ENCODE measurements at regions not wholly inside any gene's neighbourhood (a gene's known extent, or its start where the extent isn't known, plus 50 kb on each side); places are given as distances from the start of the nearest gene placed in this dataset.

GRCh38 chr13:73793361-73793760 lies 340.8 kb downstream of the KLF12 start:
- Histone ChIP-seq H3K4me2 (ENCODE audit: low read depth, low read length) (no peak overlapping the region), H3K9me1 (ENCODE audit: insufficient read depth, low read length) (0 out of 2 replicates have a peak, but pooled peaks cover 3% of the 10 kb centered on the region), H2BK15ac (ENCODE audit: low read depth, low read length) (no peak overlapping the region), H3K4me1 (ENCODE audit: control insufficient read depth, insufficient read depth, low read length) (no peaks in the 10 kb centered on the region), H4K5ac (ENCODE audit: low read depth, low read length) (no peak overlapping the region), H3K18ac (ENCODE audit: low read depth, low read length) (no peak overlapping the region), H2AK9ac (replicated peaks; ENCODE audit: low read depth, low read length, poor library complexity) (no peak overlapping the region), H3K9me3 (ENCODE audit: control insufficient read depth, insufficient read depth, low read length) (no peaks in the 10 kb centered on the region), H3K14ac (replicated peaks; ENCODE audit: low read depth, low read length) (no peak overlapping the region), H3K23ac (ENCODE audit: low read depth, low read length) (no peak overlapping the region), H3K9ac (ENCODE audit: low read depth, low read length) (no peak overlapping the region), H3K27me3 (ENCODE audit: control insufficient read depth, insufficient read depth, low read length) (no peaks in the 10 kb centered on the region), H3K4me3 (ENCODE audit: insufficient read depth, low read depth, low read length) (no peak overlapping the region), H3K36me3 (ENCODE audit: control insufficient read depth, insufficient read depth, low read length) (0 out of 2 replicates have a peak, but pooled peaks cover 1% of the 10 kb centered on the region), H3K4ac (ENCODE audit: low read depth, low read length) (no peak overlapping the region), H2AFZ (replicated peaks; ENCODE audit: low read length, poor library complexity) (no peak overlapping the region), H2BK20ac (ENCODE audit: low read depth, low read length) (no peak overlapping the region), H3K56ac (ENCODE audit: extremely low read depth, insufficient read depth, low read length) (no peak overlapping the region), H3K79me1 (ENCODE audit: low read depth in 1 of 2, low read length in 2 of 2) (peaks cover 3 to 23% of the 10 kb centered on the region in 2 experiments; a peak in 3 of 4 replicates), H4K20me1 (ENCODE audit: insufficient read depth, low read length) (no peaks in the 10 kb centered on the region; the same call in 1 of the 2 replicates), H4K8ac (ENCODE audit: low read depth in 2 of 2, low read length in 2 of 2) (no peak overlapping the region), H2BK5ac (ENCODE audit: low read depth, low read length, poor library complexity, severe bottlenecking) (no peak overlapping the region), H4K91ac (ENCODE audit: insufficient read depth, low read depth, low read length) (no peak overlapping the region), H2AK5ac (ENCODE audit: low read depth, low read length) (no peak overlapping the region), H2BK120ac (ENCODE audit: low read depth, low read length) (no peak overlapping the region), H3K27ac (ENCODE audit: insufficient read depth, low read length) (no peak overlapping the region)
- DNase-seq (no peak), ATAC-seq (ENCODE audit: low read depth) (no peak)
- no peak for TF ChIP-seq RCOR1 (IDR thresholded peaks at IDR 0.05; ENCODE audit: insufficient replicate concordance, low read length)
- no peak for TF ChIP-seq RAD21 (IDR thresholded peaks at IDR 0.05; ENCODE audit: low read length)
- TF ChIP-seq MXI1 (IDR thresholded peaks at IDR 0.05; ENCODE audit: borderline replicate concordance, low read depth, low read length), result no peak
- no peak for TF ChIP-seq BHLHE40 (IDR thresholded peaks at IDR 0.05; ENCODE audit: low read depth, low read length)
- TF ChIP-seq MAFK (IDR thresholded peaks at IDR 0.05; ENCODE audit: low read depth, low read length), result no peak
- no peak for TF ChIP-seq POLR2A (IDR thresholded peaks at IDR 0.05; ENCODE audit: low read depth, low read length)
- TF ChIP-seq RFX5 (IDR thresholded peaks at IDR 0.05; ENCODE audit: low read depth, low read length), result no peak
- TF ChIP-seq CHD1 (IDR thresholded peaks at IDR 0.05; ENCODE audit: low read depth, low read length), result no peak
- TF ChIP-seq ELK1 (IDR thresholded peaks at IDR 0.05; ENCODE audit: borderline replicate concordance, low read depth, low read length), result no peak
- TF ChIP-seq SMC3 (IDR thresholded peaks at IDR 0.05; ENCODE audit: low read depth, low read length), result no peak
- TF ChIP-seq CEBPB (IDR thresholded peaks at IDR 0.05; ENCODE audit: low read depth, low read length), result no peak
- no peak for TF ChIP-seq USF2 (IDR thresholded peaks at IDR 0.05; ENCODE audit: low read depth, low read length)
- no peak for TF ChIP-seq CTCF (conservative IDR thresholded peaks at IDR 0.05; ENCODE audit: low read depth, low read length)
- TF ChIP-seq FOS (IDR thresholded peaks at IDR 0.05; ENCODE audit: low read depth, low read length), result no peak
- in situ Hi-C loops (cut with MboI; ENCODE audit: low sequenced_read_pairs) (no loop called here), dilution Hi-C loops (cut with HindIII; ENCODE audit: low sequenced_read_pairs, unreplicated experiment) (no loop called here), intact Hi-C loops (cut with micrococcal nuclease) (no loop called here)
- ChIA-PET POLR2A (ENCODE audit: unreplicated experiment) (no interaction called here), CTCF (no interaction called here)
- BruUV-seq (replicated peaks), result no TSS peak
